Activated CD8-positive, alpha-beta memory T cell treated with anti-CD3 and anti-CD28 coated beads, Interleukin-2, amount 10 ng/mL, durations not matched to agents 7 days and 5 days (primary cell): ENCODE measurements at regions not wholly inside any gene's neighbourhood (a gene's known extent, or its start where the extent isn't known, plus 50 kb on each side); places are given as distances from the start of the nearest gene placed in this dataset.
A peak's percentile ranks its signal among the peaks of the same experiment; 100 is the strongest.

Experiments used
- ATAC-seq: fragments of 150-1000 bp; cut with Tn5 transposase; one replicate; pipeline ENCODE4 v1.10.0; 2021; ENCODE audit warnings: moderate library complexity
- CTCF ChIA-PET: fragments of 350-600 bp; sonication (Branson Sonifier 250); formaldehyde crosslinking; loops from one replicate; lab custom pipeline; 2021; ENCODE audit warnings: antibody characterized with exemption; lab: Charles Lee
- DNase-seq: peaks from one replicate; pipeline ENCODE4 v3.0.0-alpha.2; 2020
- H3K27ac Mint-ChIP-seq: one replicate; pipeline ENCODE4 v1.8.0; 2021; ENCODE audit warnings: mild to moderate bottlenecking, mixed read lengths
- H3K27me3 Mint-ChIP-seq: one replicate; pipeline ENCODE4 v1.8.0; 2021; ENCODE audit warnings: mixed read lengths
- H3K36me3 Mint-ChIP-seq: one replicate; pipeline ENCODE4 v1.8.0; 2021; ENCODE audit warnings: mild to moderate bottlenecking, mixed read lengths
- H3K4me1 Mint-ChIP-seq: one replicate; pipeline ENCODE4 v1.8.0; 2021; ENCODE audit warnings: mixed read lengths
- H3K4me3 Mint-ChIP-seq: one replicate; pipeline ENCODE4 v1.8.0; 2021; ENCODE audit warnings: mild to moderate bottlenecking, moderate library complexity, mixed read lengths
- H3K9me3 Mint-ChIP-seq: one replicate; pipeline ENCODE4 v1.8.0; 2022; ENCODE audit warnings: low read depth, mixed read lengths

DNA sequence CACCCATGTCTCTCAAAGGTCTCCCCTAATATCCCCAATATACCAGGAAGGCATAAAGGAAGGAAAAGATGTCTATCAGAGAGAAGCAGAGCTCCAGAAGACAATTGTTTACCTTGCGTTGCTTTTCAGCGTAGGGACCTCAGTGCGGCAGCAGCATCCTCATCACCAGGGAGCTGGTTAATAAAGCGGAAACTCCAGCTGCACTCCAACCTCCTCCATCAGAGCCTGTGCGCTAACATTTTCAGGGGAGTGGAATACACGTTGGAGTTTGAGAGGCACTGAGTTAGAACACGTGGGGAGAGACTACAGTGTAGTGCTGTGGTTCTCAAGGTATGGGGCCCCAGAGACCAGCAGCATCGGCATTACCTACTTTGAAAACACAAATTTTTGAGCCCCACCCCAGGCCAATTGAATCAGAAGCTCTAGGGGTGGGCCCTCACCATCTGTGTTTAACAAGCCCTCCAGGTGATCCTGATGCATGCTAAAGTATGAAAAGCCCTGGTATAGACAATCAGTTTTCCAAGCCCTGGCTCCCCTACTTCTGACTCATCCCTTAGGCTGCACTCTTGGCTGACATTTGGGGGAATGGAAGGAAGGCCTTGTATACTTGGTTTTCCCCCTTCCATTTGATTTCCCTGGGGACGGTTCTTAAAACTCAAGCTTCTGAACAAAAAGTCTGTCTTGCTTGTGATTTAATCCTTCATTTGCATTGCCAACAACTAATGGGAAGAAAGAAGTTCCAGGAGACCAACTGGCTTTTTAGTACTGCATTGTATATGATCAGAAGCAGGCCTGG is 419.0 kb upstream of the CCDC196 start:
- H3K27me3 Mint-ChIP-seq: peaks cover 15% of the 10 kb centered on the region
- H3K4me1 Mint-ChIP-seq: peaks cover 1% of the 10 kb centered on the region
- H3K27ac Mint-ChIP-seq: no peak overlapping the region
- H3K9me3 Mint-ChIP-seq: no peaks in the 10 kb centered on the region
- no peaks in the 10 kb centered on the region for H3K36me3 Mint-ChIP-seq
- ATAC-seq (no peak), DNase-seq (no peak)
- H3K4me3 Mint-ChIP-seq: no peak overlapping the region
- CTCF ChIA-PET: interaction anchor here (4.0 kb wide), 1 partner anchor 652 kb away, joined by 17 read pairs; no protein-coding TSS in a partner anchor

DNA sequence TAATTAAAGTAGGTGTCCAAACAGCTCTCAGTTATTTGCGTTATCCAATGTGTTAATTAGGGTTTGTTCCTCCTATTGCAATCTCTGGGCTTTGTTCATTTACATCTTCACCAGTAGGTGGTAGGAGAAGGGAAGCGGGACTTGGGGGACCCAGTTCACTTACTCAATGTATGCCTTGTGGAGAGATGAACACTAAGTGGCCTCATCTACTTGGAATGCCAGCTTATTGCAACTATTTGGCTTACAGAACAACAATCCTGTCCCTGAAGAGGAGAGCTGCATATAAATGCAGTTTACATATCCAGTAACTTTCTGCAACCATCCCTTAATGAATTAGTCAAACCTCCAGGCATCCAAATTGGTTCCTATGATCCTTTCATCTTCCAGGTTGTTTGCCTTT is 417.1 kb upstream of the CCDC196 start:
- CTCF ChIA-PET: interaction anchor here (0.8 to 4.0 kb wide), 3 partner anchors 109 to 846 kb away, joined by 3 to 26 read pairs (median 17); no protein-coding TSS in a partner anchor
- ATAC-seq (no peak), DNase-seq (no peak)
- Mint-ChIP-seq H3K27ac (no peak overlapping the region), H3K27me3 (peaks cover 12% of the 10 kb centered on the region), H3K4me3 (no peak overlapping the region), H3K4me1 (peaks cover 1% of the 10 kb centered on the region), H3K9me3 (no peaks in the 10 kb centered on the region), H3K36me3 (no peaks in the 10 kb centered on the region)

DNA sequence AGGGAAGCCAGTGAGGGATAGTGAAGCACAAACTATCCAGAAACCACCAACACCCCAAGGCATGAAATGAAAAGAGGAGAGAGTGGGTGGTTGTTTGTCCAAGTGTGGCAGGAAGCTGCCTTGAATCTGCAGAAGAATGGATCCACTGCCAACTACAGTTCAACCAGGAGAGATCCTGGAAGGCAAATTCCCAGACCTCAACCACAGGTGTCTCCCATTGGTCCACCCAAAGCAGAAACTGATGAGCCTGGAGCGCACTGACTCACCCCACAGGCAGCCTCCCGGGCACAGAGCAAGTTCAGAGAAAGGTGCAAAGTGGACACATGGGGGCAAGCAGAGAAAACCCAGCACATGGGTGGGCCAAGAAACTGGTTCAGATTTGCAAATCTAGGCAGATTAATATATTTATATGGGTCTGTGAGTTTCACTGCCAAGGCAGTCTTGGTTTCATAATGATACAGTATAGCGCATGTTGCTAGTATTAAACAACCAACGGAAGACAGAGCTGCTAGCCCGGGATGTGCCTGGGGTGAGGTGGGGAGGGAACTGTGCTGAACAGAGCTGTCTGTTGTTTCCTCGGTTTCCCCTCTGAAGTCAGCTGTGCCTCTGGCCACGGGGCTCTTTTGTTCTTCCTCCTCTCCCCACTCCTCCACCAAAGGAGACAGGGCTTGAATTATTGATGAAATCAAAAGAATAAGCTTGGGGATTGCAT is 416.2 kb upstream of the CCDC196 start:
- ATAC-seq (no peak), DNase-seq (no peak)
- CTCF ChIA-PET: interaction anchor here (0.6 to 4.0 kb wide), 17 partner anchors 10 to 1920 kb away, joined by 3 to 26 read pairs (median 3); partner anchors contain the start of gene FUT8
- peaks cover 1% of the 10 kb centered on the region for H3K4me1 Mint-ChIP-seq
- H3K4me3 Mint-ChIP-seq: no peak overlapping the region
- peaks cover 12% of the 10 kb centered on the region for H3K27me3 Mint-ChIP-seq
- no peaks in the 10 kb centered on the region for H3K9me3 Mint-ChIP-seq
- no peak overlapping the region for H3K27ac Mint-ChIP-seq
- H3K36me3 Mint-ChIP-seq: no peaks in the 10 kb centered on the region

DNA sequence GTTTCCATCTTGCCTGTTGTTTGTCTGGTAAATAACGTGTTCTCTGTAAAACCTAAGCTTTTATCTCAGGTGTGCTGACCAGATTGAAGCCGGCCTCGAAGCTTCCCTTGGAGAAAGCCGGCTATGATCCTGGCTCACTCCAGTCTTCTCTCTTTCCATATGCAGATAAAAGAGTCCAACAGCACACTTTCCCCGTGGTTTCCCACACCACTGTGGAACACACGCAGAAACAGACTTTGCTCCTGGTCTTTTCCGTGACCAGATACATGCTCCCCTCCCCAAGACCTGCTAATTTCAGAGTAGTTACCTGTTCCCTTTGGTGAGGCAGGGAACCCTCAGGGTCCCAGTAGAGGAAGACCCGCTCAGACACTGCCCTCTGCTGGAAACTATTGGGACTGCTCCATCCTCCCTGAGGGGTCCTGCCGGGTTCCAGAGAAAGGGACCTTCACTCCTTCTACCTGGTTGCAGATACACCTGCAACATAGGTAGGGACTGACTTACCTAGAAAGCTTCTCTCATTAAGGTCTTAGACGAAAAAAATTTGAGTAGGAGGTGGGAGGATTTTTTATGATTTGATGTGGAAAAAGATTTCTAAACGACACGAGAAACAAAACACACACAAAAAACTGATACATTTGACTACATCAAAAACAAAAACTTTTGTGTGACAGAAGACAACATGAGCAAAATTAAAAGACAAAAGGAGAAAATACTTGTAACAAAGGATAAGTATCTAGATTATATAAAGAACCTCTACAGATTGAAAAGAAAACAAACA is 415.4 kb upstream of the CCDC196 start:
- peak; percentile 73 for ATAC-seq
- H3K4me1 Mint-ChIP-seq: peaks cover 1% of the 10 kb centered on the region
- no peak overlapping the region for H3K4me3 Mint-ChIP-seq
- H3K36me3 Mint-ChIP-seq: no peaks in the 10 kb centered on the region
- no peak overlapping the region for H3K27ac Mint-ChIP-seq
- H3K27me3 Mint-ChIP-seq: peaks cover 13% of the 10 kb centered on the region
- DNase-seq: peak; percentile 73
- H3K9me3 Mint-ChIP-seq: no peaks in the 10 kb centered on the region
- CTCF ChIA-PET: interaction anchor here (0.6 to 4.0 kb wide), 18 partner anchors 11 to 1919 kb away, joined by 3 to 26 read pairs (median 3); partner anchors contain the start of gene FUT8

DNA sequence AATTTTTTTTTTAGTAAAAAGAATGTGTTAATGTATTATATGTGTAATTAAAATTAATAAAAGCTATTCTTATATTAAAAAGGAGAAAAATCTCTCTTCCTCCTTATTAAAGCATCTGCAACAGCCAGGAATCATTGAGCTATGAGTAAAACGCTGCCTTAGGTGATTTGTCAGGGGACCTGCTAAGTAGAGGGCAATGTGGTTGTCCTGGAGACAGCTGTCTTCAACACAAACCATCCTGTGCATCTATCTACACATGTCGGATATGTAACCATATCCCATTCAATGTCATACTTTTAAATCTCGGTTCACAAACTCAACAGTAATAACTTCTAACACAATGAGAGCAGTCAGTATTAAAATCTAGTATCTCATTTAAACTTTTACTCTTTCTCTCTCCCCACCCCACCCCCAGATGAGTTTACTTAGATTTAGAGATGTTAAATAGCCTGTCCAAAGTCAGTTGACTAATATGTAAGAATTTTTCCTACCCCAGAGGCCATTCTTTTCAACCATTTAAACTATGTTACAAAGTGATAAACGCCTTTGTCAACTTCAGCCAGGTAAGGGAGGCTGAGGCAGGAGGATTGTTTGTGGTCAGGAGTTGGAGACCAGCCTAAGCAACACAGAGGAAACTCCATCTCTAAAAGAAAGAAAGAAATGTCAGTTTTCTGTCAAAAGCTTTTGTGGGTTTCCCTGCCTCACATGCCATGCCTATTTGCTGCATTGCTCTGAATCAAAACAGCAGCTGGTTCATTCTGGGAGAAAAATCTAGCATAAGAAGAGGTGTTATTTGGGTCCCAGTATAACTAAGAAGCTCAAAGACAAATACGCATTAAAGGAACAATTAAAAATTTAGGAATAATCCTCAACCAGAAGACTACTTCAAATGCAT is 413.7 kb upstream of the CCDC196 start:
- Mint-ChIP-seq H3K4me1 (peaks cover 1% of the 10 kb centered on the region), H3K27me3 (peaks cover 21% of the 10 kb centered on the region), H3K27ac (no peak overlapping the region), H3K36me3 (no peaks in the 10 kb centered on the region), H3K4me3 (no peak overlapping the region), H3K9me3 (no peaks in the 10 kb centered on the region)
- no peak for DNase-seq
- no peak for ATAC-seq
- CTCF ChIA-PET: interaction anchor here (1.1 to 3.1 kb wide), 3 partner anchors 457 to 908 kb away, joined by 4 to 16 read pairs (median 6); no protein-coding TSS in a partner anchor

DNA sequence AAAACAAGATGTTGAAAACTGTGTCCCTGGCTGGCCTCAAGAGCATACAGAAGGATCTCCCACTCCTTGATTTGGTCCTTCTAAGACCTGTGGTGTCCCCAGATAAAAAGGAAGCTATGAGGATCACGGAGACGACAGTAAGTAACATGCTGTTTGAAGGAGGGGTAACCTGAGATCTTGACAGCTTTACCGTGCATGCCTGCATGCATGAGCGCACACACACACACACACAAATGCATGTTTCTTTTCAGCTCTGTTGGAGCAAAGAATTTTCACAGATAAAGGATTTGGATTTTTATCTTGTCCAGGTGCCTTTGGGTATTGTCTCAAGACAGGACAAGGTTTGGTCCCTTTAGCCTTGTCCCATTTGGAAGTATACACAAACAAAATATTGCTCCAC is 411.6 kb upstream of the CCDC196 start:
- peaks cover 1% of the 10 kb centered on the region for H3K4me1 Mint-ChIP-seq
- H3K9me3 Mint-ChIP-seq: no peaks in the 10 kb centered on the region
- ATAC-seq: no peak
- H3K27me3 Mint-ChIP-seq: peaks cover 24% of the 10 kb centered on the region
- H3K36me3 Mint-ChIP-seq: no peaks in the 10 kb centered on the region
- CTCF ChIA-PET: no interaction called here
- H3K27ac Mint-ChIP-seq: no peak overlapping the region
- DNase-seq: no peak
- H3K4me3 Mint-ChIP-seq: no peak overlapping the region

DNA sequence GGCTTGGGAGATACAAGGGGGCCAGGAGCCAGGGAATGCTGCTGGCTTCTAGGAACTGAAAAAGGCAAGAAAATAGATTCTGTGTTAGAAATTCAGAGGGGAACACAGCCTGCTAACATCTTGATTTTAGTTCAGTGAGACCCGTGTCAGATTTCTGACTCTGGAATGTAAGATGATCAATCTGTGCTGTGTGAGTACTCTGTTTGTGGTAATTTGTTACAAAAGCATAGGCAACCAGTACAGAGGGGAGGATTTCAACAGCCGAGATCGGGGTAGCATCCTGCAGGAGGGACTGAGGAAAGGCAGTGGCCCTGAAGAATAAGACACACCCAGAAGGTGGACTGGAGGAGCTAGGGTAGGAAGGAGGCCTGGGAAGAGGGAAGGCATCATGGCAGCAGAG is 410.0 kb upstream of the CCDC196 start:
- no peaks in the 10 kb centered on the region for H3K36me3 Mint-ChIP-seq
- peaks cover 26% of the 10 kb centered on the region for H3K27me3 Mint-ChIP-seq
- no peak overlapping the region for H3K27ac Mint-ChIP-seq
- CTCF ChIA-PET: no interaction called here
- no peak for ATAC-seq
- DNase-seq: no peak
- no peak overlapping the region for H3K4me3 Mint-ChIP-seq
- H3K4me1 Mint-ChIP-seq: no peaks in the 10 kb centered on the region
- H3K9me3 Mint-ChIP-seq: no peaks in the 10 kb centered on the region

DNA sequence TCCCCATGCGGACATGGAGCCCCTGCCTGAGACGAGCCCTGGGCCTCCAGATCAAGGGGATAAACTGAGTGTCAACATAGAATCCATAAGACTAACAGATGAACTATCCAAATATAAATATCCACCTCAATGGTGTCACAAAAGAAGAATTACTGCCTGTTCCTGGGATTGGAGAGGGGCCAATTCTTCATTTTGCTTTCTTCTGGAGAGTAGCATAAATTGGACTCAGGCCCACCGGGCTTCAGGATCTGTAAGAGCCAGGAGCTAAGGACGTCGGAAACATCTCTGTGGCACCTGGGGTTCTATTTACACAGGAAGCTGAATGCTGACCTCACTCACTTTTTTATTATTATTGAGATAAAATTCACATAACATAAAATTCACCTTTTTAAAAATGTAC is 408.2 kb upstream of the CCDC196 start:
- Mint-ChIP-seq H3K4me1 (no peaks in the 10 kb centered on the region), H3K27me3 (peaks cover 36% of the 10 kb centered on the region), H3K36me3 (no peaks in the 10 kb centered on the region), H3K9me3 (no peaks in the 10 kb centered on the region), H3K27ac (no peak overlapping the region), H3K4me3 (no peak overlapping the region)
- CTCF ChIA-PET: no interaction called here
- ATAC-seq (no peak), DNase-seq (no peak)

DNA sequence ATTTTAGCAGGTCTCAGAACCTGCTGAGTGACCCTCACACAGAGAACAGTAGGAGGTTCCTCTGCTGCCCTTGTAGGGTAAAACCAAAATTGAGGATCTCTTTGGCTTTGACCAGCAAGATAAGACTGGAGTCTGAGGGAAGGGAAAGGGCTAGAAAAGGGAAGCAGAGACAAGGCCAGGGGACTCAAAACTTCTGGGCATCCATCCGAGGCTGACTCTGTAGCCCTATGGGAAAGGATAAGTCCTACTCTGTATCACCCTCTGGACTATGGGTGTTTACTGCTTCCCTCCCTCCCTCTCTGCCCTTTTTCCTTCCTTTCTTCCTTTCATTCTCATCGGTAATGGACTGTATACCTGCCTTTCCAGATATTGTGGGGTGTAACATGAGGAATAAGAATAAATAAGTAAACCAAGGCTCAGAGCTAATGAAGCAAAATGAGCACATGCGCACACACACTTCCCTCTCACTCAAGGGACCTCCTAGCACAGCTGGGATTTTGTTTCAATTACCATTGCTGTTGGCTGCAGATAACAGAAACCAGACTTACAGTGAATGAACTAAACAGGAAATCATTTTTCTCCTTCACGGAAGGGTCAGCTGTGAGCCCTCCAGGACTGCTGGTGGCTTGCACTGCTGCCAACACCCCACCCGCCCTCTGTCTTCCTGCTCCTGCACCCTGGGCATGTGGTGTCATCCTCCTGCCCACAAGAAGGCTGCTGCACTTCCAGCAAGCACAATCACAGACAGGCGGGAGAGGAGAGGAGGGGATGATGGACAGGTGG is 404.4 kb upstream of the CCDC196 start:
- H3K27ac Mint-ChIP-seq: no peak overlapping the region
- peaks cover 48% of the 10 kb centered on the region for H3K27me3 Mint-ChIP-seq
- H3K9me3 Mint-ChIP-seq: no peaks in the 10 kb centered on the region
- no peaks in the 10 kb centered on the region for H3K4me1 Mint-ChIP-seq
- no peaks in the 10 kb centered on the region for H3K36me3 Mint-ChIP-seq
- DNase-seq (no peak), ATAC-seq (no peak)
- CTCF ChIA-PET: no interaction called here
- no peak overlapping the region for H3K4me3 Mint-ChIP-seq

DNA sequence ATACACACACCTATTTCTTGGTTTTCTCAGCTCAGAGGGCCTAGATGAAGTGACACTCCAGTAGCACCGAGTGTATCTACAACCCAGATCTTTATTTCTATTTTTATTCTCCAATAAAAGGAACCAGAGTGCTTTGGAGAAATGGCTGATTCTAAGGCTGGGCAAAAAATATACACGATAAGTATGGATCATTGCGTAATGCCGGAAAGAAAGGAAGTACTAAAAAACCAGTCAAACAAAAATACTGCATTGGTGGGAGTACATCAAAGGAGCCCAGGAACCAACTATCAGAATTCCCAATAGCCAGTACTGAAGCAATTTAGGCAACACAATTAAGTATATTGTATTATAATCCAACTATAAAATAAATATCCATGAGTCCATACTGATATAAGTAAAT is 400.9 kb upstream of the CCDC196 start:
- no peak for ATAC-seq
- Mint-ChIP-seq H3K27me3 (peaks cover 42% of the 10 kb centered on the region), H3K36me3 (no peaks in the 10 kb centered on the region), H3K9me3 (no peaks in the 10 kb centered on the region), H3K27ac (no peak overlapping the region), H3K4me1 (no peaks in the 10 kb centered on the region), H3K4me3 (no peak overlapping the region)
- CTCF ChIA-PET: no interaction called here
- no peak for DNase-seq

DNA sequence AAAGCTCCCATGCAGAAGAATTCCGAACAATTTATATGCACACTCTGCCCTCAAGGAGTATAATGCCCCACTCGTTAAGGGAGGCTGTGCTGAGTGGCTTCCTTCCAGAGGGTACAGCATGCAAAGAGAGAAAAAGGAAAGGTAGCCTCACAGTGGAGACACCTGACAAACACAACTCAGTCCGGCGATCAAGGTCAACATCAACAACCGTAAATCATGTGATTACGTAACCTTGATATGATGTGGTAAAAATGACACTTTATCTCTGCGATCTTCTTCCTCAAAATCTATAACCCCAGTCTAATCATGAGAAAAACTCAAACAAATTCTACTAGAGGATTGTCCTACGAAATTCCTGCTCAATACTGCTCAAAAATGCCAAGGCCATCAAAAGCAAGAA is 400.5 kb upstream of the CCDC196 start:
- peaks cover 39% of the 10 kb centered on the region for H3K27me3 Mint-ChIP-seq
- H3K9me3 Mint-ChIP-seq: no peaks in the 10 kb centered on the region
- no peaks in the 10 kb centered on the region for H3K36me3 Mint-ChIP-seq
- H3K27ac Mint-ChIP-seq: no peak overlapping the region
- DNase-seq: no peak
- no peaks in the 10 kb centered on the region for H3K4me1 Mint-ChIP-seq
- CTCF ChIA-PET: no interaction called here
- H3K4me3 Mint-ChIP-seq: no peak overlapping the region
- no peak for ATAC-seq

DNA sequence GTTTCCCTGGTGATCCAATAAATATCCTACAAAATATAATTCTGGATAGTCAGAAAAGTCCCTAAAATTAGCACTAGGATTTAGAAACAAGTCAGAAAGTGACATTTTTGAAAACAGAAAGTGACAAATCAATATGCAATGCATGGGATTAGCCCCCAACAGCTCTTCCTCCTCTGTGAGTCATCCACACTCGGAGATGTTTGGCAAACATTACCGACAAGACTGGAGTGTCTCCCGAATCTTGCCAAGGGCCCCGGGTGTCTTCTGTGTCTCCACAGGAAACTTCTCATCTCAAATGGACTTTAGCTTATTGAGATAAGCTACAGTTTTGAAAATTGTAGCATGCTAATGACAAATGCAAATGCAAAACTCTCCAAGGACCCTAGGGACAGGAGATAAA is 398.9 kb upstream of the CCDC196 start:
- no peak overlapping the region for H3K4me3 Mint-ChIP-seq
- no peaks in the 10 kb centered on the region for H3K9me3 Mint-ChIP-seq
- ATAC-seq: no peak
- CTCF ChIA-PET: interaction anchor here (1.3 kb wide), 1 partner anchor 17 kb away, joined by 4 read pairs; no protein-coding TSS in a partner anchor
- no peaks in the 10 kb centered on the region for H3K36me3 Mint-ChIP-seq
- DNase-seq: no peak
- no peak overlapping the region for H3K27ac Mint-ChIP-seq
- H3K27me3 Mint-ChIP-seq: peaks cover 30% of the 10 kb centered on the region
- no peaks in the 10 kb centered on the region for H3K4me1 Mint-ChIP-seq
